Neutrophil (primary cell): ENCODE measurements at regions not wholly inside any gene's neighbourhood (a gene's known extent, or its start where the extent isn't known, plus 50 kb on each side); places are given as distances from the start of the nearest gene placed in this dataset.

Experiments used
- H3K27ac ChIP-seq: fragments of 200-600 bp; sonication (generic); 2 replicates; pipeline ENCODE4 v1.5.1; 2016; ENCODE audit warnings: mild to moderate bottlenecking, moderate library complexity
- H3K27me3 ChIP-seq: fragments of 200-600 bp; sonication (generic); 2 replicates; pipeline ENCODE4 v1.6.0; 2016; ENCODE audit warnings: mild to moderate bottlenecking
- H3K36me3 ChIP-seq: fragments of 200-600 bp; sonication (generic); 2 replicates; pipeline ENCODE4 v1.5.1; 2017
- H3K4me1 ChIP-seq, 2 experiments: fragments of 200-600 bp in 1 of 2; sonication (generic) in 1 of 2; 1 replicate in 1 of 2; 2 replicates in 1 of 2; pipeline versions ENCODE4 v1.5.1 to v1.6.1; 2013 to 2016; ENCODE audit warnings: low read depth in 1 of 2, low read length in 1 of 2, mild to moderate bottlenecking in 1 of 2, moderate library complexity in 1 of 2; ENCODE audit not compliant: control insufficient read depth in 1 of 2, insufficient read depth in 1 of 2
- H3K4me3 ChIP-seq, 2 experiments: fragments of 200-600 bp in 1 of 2; sonication (generic) in 1 of 2; 1 replicate in 1 of 2; 2 replicates in 1 of 2; pipeline ENCODE4 v1.5.1; 2013 to 2016; ENCODE audit warnings: low read depth in 1 of 2, low read length in 1 of 2, mild to moderate bottlenecking in 1 of 2, moderate library complexity in 1 of 2
- H3K9me3 ChIP-seq: fragments of 200-600 bp; sonication (generic); 2 replicates; pipeline ENCODE4 v1.5.1; 2016
- CTCF ChIP-seq: fragments of 200-600 bp; sonication (generic); IDR thresholded peaks from 2 replicates; pipeline ENCODE4 v1.5.1; 2016; ENCODE audit warnings: antibody characterized with exemption

- Histone ChIP-seq H3K36me3 (no peaks in the 10 kb centered on the region), H3K9me3 (no peaks in the 10 kb centered on the region), H3K4me3 (no peak overlapping the region), H3K27ac (no peak overlapping the region), H3K27me3 (no peaks in the 10 kb centered on the region), H3K4me1 (no peaks in the 10 kb centered on the region)
- TF ChIP-seq CTCF: no peak
These were observed 841.1 kb upstream of the PRR20A start for GRCh38 chr13:56299650-56300049.

GRCh38 chr13:56314765-56315164, 826.0 kb upstream of the PRR20A start:
- Histone ChIP-seq H3K4me3 (no peak overlapping the region), H3K4me1 (no peaks in the 10 kb centered on the region)
- TF ChIP-seq CTCF: no peak

GRCh38 chr13:56317841-56318240, 822.9 kb upstream of the PRR20A start:
- no peaks in the 10 kb centered on the region for H3K9me3 ChIP-seq
- no peaks in the 10 kb centered on the region for H3K27me3 ChIP-seq
- H3K4me1 ChIP-seq: no peaks in the 10 kb centered on the region
- no peak overlapping the region for H3K27ac ChIP-seq
- H3K4me3 ChIP-seq: no peak overlapping the region
- no peaks in the 10 kb centered on the region for H3K36me3 ChIP-seq
- no peak for TF ChIP-seq CTCF

More at GRCh38 chr13:56314765-56315164, 826.0 kb upstream of the PRR20A start:
- no peaks in the 10 kb centered on the region for H3K36me3 ChIP-seq
- no peaks in the 10 kb centered on the region for H3K27me3 ChIP-seq
- H3K9me3 ChIP-seq: no peaks in the 10 kb centered on the region
- H3K27ac ChIP-seq: no peak overlapping the region

- H3K4me1 ChIP-seq: no peaks in the 10 kb centered on the region
- no peaks in the 10 kb centered on the region for H3K9me3 ChIP-seq
- H3K36me3 ChIP-seq: no peaks in the 10 kb centered on the region
- H3K27ac ChIP-seq: no peak overlapping the region
- H3K27me3 ChIP-seq: no peaks in the 10 kb centered on the region
- no peak overlapping the region for H3K4me3 ChIP-seq
- TF ChIP-seq CTCF: no peak
These were observed 808.0 kb upstream of the PRR20A start for GRCh38 chr13:56332671-56333070.

- no peak overlapping the region for H3K27ac ChIP-seq
- TF ChIP-seq CTCF: no peak
- H3K36me3 ChIP-seq: no peaks in the 10 kb centered on the region
- no peaks in the 10 kb centered on the region for H3K27me3 ChIP-seq
- no peak overlapping the region for H3K4me3 ChIP-seq
- H3K9me3 ChIP-seq: no peaks in the 10 kb centered on the region
- H3K4me1 ChIP-seq: no peaks in the 10 kb centered on the region
These were observed 804.9 kb upstream of the PRR20A start for GRCh38 chr13:56335775-56336174.

- Histone ChIP-seq H3K4me3 (no peak overlapping the region), H3K4me1 (no peaks in the 10 kb centered on the region), H3K27me3 (no peaks in the 10 kb centered on the region), H3K9me3 (no peaks in the 10 kb centered on the region), H3K27ac (no peak overlapping the region), H3K36me3 (no peaks in the 10 kb centered on the region)
- TF ChIP-seq CTCF: no peak
These were observed 802.3 kb upstream of the PRR20A start for GRCh38 chr13:56338421-56338820.
